K562 (cell line): ENCODE measurements at regions not wholly inside any gene's neighbourhood (a gene's known extent, or its start where the extent isn't known, plus 50 kb on each side); places are given as distances from the start of the nearest gene placed in this dataset.

ENCODE experiments used
- ATAC-seq: fragments of 200-7000 bp; cut with Tn5 transposase; 3 replicates; pipeline ENCODE4 v1.9.1; 2020; ENCODE audit warnings: moderate library complexity
- BruUV-seq: library from RNA; stranded (reverse); fragments of 400-500 nt; replicated peaks from 2 replicates; lab custom pipeline; 2021; lab: Mats Ljungman, UMichigan
- CTCF ChIA-PET: fragments of 300-600 bp; formaldehyde crosslinking; extraction: SDS; loops from one replicate; lab custom pipeline; 2021; ENCODE audit warnings: low intra/inter-chr PET ratio; lab: Yijun Ruan, JAX
- POLR2A ChIA-PET: fragments of 300-600, 350-650 bp; sonication (Branson Sonifier 250); formaldehyde crosslinking; extraction: SDS; loops from one replicate; lab custom pipeline; 2021; ENCODE audit warnings: antibody characterized with exemption, inconsistent platforms; lab: Yijun Ruan, JAX
- DNase-seq, 4 experiments: peaks; one replicate each; pipeline versions ENCODE4 v3.0.0 to v3.0.0-alpha.2; 2011 to 2018; ENCODE audit warnings: low spot score in 3 of 4, mixed read lengths in 3 of 4; ENCODE audit errors: extremely low read depth in 1 of 4
- FAIRE-seq: peaks from 2 replicates; lab custom pipeline; 2011; peaks lifted over from hg19 to GRCh38; lab: Jason Lieb, UNC
- H2AFZ ChIP-seq: 2 replicates; pipeline ENCODE4 v1.6.0; 2011; ENCODE audit warnings: low read depth, low read length, control low read depth, inconsistent platforms
- H3K27ac ChIP-seq: fragments of 200-600 bp; 3 replicates; pipeline ENCODE4 v1.8.0; 2011; ENCODE audit warnings: low read depth, mild to moderate bottlenecking, control low read depth, inconsistent platforms, low read length, moderate library complexity, mixed read lengths; ENCODE audit errors: extremely low read depth
- H3K27me3 ChIP-seq, 2 experiments: fragments of 300-600 bp in 1 of 2; 2 replicates in 1 of 2; 3 replicates in 1 of 2; pipeline versions ENCODE4 v1.6.0 to v1.8.0; 2011; ENCODE audit warnings: inconsistent platforms in 2 of 2, low read length in 2 of 2, mild to moderate bottlenecking in 1 of 2, mixed read lengths in 1 of 2, moderate library complexity in 1 of 2; ENCODE audit not compliant: control insufficient read depth in 2 of 2, insufficient read depth in 2 of 2
- H3K36me3 ChIP-seq: fragments of 300-600 bp; 3 replicates; pipeline ENCODE4 v1.8.0; 2011; ENCODE audit warnings: mild to moderate bottlenecking, low read length, inconsistent platforms; ENCODE audit not compliant: control insufficient read depth, insufficient read depth
- H3K4me1 ChIP-seq, 2 experiments: fragments of 200-600 bp in 1 of 2; replicated peaks in 1 of 2; 2 replicates in 1 of 2; 3 replicates in 1 of 2; pipeline versions ENCODE4 v1.5.1 to v1.8.0; 2011; ENCODE audit warnings: inconsistent platforms in 2 of 2, low read length in 2 of 2, mild to moderate bottlenecking in 1 of 2, mixed read lengths in 1 of 2, moderate library complexity in 1 of 2; ENCODE audit not compliant: control insufficient read depth in 2 of 2, insufficient read depth in 2 of 2
- H3K4me2 ChIP-seq: 2 replicates; pipeline ENCODE4 v1.6.1; 2011; ENCODE audit warnings: low read length, control low read depth, inconsistent platforms, mixed read lengths; ENCODE audit not compliant: insufficient read depth
- H3K4me3 ChIP-seq: fragments of 200-600 bp; sonication (generic), shearing (Covaris generic); 2 replicates; pipeline ENCODE4 v1.5.1; 2016; ENCODE audit warnings: control low read depth, inconsistent platforms
- H3K79me2 ChIP-seq: fragments of 200-600 bp; 3 replicates; pipeline ENCODE4 v1.8.0; 2011; ENCODE audit warnings: low read length, inconsistent platforms; ENCODE audit not compliant: control insufficient read depth, insufficient read depth
- H3K9ac ChIP-seq, 2 experiments: 2 replicates each; pipeline versions ENCODE4 v1.6.0 to v1.6.1; 2011; ENCODE audit warnings: low read depth in 2 of 2, low read length in 2 of 2, control low read depth in 1 of 2, inconsistent platforms in 1 of 2, mild to moderate bottlenecking in 1 of 2, mixed read lengths in 1 of 2; ENCODE audit not compliant: insufficient read depth in 1 of 2
- H3K9me1 ChIP-seq: one replicate; pipeline ENCODE4 v1.6.0; 2011; ENCODE audit warnings: inconsistent platforms, mild to moderate bottlenecking, low read length, moderate library complexity; ENCODE audit not compliant: control insufficient read depth, insufficient read depth
- H3K9me3 ChIP-seq: replicated peaks from 2 replicates; pipeline ENCODE4 v1.5.1; 2011; ENCODE audit warnings: low read depth, low read length, inconsistent platforms; ENCODE audit not compliant: control insufficient read depth, insufficient read depth
- H4K20me1 ChIP-seq: replicated peaks from 2 replicates; pipeline ENCODE4 v1.6.1; 2011; ENCODE audit warnings: low read length, inconsistent platforms, mixed read lengths; ENCODE audit not compliant: control insufficient read depth, insufficient read depth
- CBX8 ChIP-seq: fragments of 200-600 bp; sonication (generic); IDR thresholded peaks from 2 replicates; pipeline ENCODE4 v1.6.1; 2012; ENCODE audit warnings: borderline replicate concordance, mixed run types, low read depth, mild to moderate bottlenecking, moderate library complexity, mixed read lengths, low read length, control low read depth, inconsistent platforms; ENCODE audit not compliant: poor library complexity, severe bottlenecking; ENCODE audit errors: extremely low read depth
- CREB5 ChIP-seq: fragments of 250-450 bp; sonication (Bioruptor Pico); IDR thresholded peaks from 2 replicates; pipeline ENCODE4 v1.5.0; 2020; ENCODE audit warnings: mild to moderate bottlenecking
- DIDO1 ChIP-seq: fragments of 450-650 bp; IDR thresholded peaks from 2 replicates; pipeline ENCODE4 v1.6.1; 2016; ENCODE audit warnings: low read depth, missing biosample characterization, missing genetic modification characterization
- FOXJ3 ChIP-seq: sonication (generic); formaldehyde crosslinking; IDR thresholded peaks from 2 replicates; pipeline ENCODE4 v1.4.0; 2020; ENCODE audit warnings: mild to moderate bottlenecking, missing genetic modification reagents
- ILF3 ChIP-seq: fragments of 450-650 bp; IDR thresholded peaks from 2 replicates; pipeline ENCODE4 v1.6.1; 2018; ENCODE audit warnings: antibody characterized with exemption, mild to moderate bottlenecking, moderate library complexity, borderline replicate concordance
- MEIS2 ChIP-seq: fragments of 450-650 bp; IDR thresholded peaks from 2 replicates; pipeline ENCODE4 v1.6.1; 2014; ENCODE audit warnings: mild to moderate bottlenecking; ENCODE audit not compliant: partially characterized antibody
- NCOA1 ChIP-seq: fragments of 450-650 bp; IDR thresholded peaks from 2 replicates; pipeline ENCODE4 v1.6.1; 2016; ENCODE audit warnings: low read depth
- SETDB1 ChIP-seq: IDR thresholded peaks from one replicate; pipeline ENCODE4 v1.6.1; 2012; ENCODE audit warnings: low read length, control low read depth, inconsistent platforms
- SMARCA4 ChIP-seq: fragments of 450-650 bp; IDR thresholded peaks from 2 replicates; pipeline ENCODE4 v1.6.1; 2016
- TOE1 ChIP-seq, 2 experiments: fragments of 450-650 bp in 1 of 2; sonication (generic) in 1 of 2; formaldehyde crosslinking in 1 of 2; IDR thresholded peaks; 2 replicates each; pipeline versions ENCODE4 v1.7.1 to v1.8.0; 2016 to 2022; ENCODE audit warnings: borderline replicate concordance in 2 of 2, mild to moderate bottlenecking in 2 of 2, antibody characterized with exemption in 1 of 2, inconsistent platforms in 1 of 2, low read depth in 1 of 2, missing genetic modification reagents in 1 of 2, moderate library complexity in 1 of 2
- YY1 ChIP-seq, 3 experiments: IDR thresholded peaks; 2 replicates each; pipeline ENCODE4 v1.6.1; 2011; ENCODE audit warnings: low read length in 2 of 3, mild to moderate bottlenecking in 2 of 3, moderate library complexity in 2 of 3, borderline replicate concordance in 1 of 3, control low read depth in 1 of 3, low read depth in 1 of 3; ENCODE audit not compliant: insufficient read depth in 3 of 3, insufficient replicate concordance in 2 of 3, control insufficient read depth in 1 of 3, insufficient read length in 1 of 3; ENCODE audit errors: extremely low read depth in 1 of 3
- ZBTB43 ChIP-seq: sonication (generic); formaldehyde crosslinking; IDR thresholded peaks from 2 replicates; pipeline ENCODE4 v1.8.0; 2023; ENCODE audit warnings: mild to moderate bottlenecking, missing genetic modification reagents
- ZZZ3 ChIP-seq: fragments of 450-650 bp; IDR thresholded peaks from 2 replicates; pipeline ENCODE4 v1.6.1; 2016; ENCODE audit warnings: antibody characterized with exemption, mild to moderate bottlenecking, moderate library complexity
- WGBS: fragments of 100-300 bp; shearing (Covaris generic); methylation state at CpG from one replicate; pipeline ENCODE4 v1.1.6; 2016; ENCODE audit warnings: low coverage, mixed read lengths; ENCODE audit not compliant: insufficient coverage; ENCODE audit errors: missing lambda C conversion rate; 5-methylcytosine and 5-hydroxymethylcytosine counted together
- in situ Hi-C: fragments of 300-500 bp; cut with MboI; formaldehyde crosslinking; loops from 4 replicates; pipeline ENCODE4 v1.15.0; 2018; ENCODE audit warnings: inconsistent platforms, mixed read lengths
- intact Hi-C: fragments of 100-400 bp; cut with micrococcal nuclease; formaldehyde crosslinking; loops from 2 replicates; pipeline ENCODE4 v1.14.2; 2022

- ChIA-PET POLR2A (interaction anchor here (1.0 to 1.1 kb wide), 2 partner anchors 10 to 13 kb away, joined by 3 to 4 read pairs; no protein-coding TSS in a partner anchor), CTCF (no interaction called here)
- H3K4me3 ChIP-seq = no peak overlapping the region
- WGBS = 47% methylated on average over 5 of the region's 5 CpGs
- in situ Hi-C loops (no loop called here), intact Hi-C loops (no loop called here)
- H3K4me2 ChIP-seq = no peak overlapping the region
- peaks cover 15% of the 10 kb centered on the region; the same call in 1 of the 3 replicates for H3K36me3 ChIP-seq
- H3K9me1 ChIP-seq = no peaks in the 10 kb centered on the region
- DNase-seq = no peak
- ATAC-seq = no peak; the same call in 2 of the 3 replicates
- H3K9me3 ChIP-seq = no peaks in the 10 kb centered on the region
- no peak overlapping the region for H3K27ac ChIP-seq
- no peak overlapping the region for H3K9ac ChIP-seq
- H4K20me1 ChIP-seq = no peaks in the 10 kb centered on the region
- H3K79me2 ChIP-seq = no peaks in the 10 kb centered on the region; the same call in 2 of the 3 replicates
- no TSS peak for BruUV-seq
- H2AFZ ChIP-seq = peak overlapping the region; percentile 13; the same call in 1 of the 2 replicates
- H3K4me1 ChIP-seq = peaks cover 0 to 10% of the 10 kb centered on the region in 2 experiments; a peak in 4 of 5 replicates
- FAIRE-seq = no peak
- no peaks in the 10 kb centered on the region for H3K27me3 ChIP-seq
- TF ChIP-seq SETDB1 (no peak), SMARCA4 (no peak), MEIS2 (no peak), ILF3 (no peak), DIDO1 (tag) (no peak), FOXJ3 (CRISPR knock-in tag) (no peak), CREB5 (CRISPR knock-in tag) (no peak), NCOA1 (no peak), ZZZ3 (no peak), TOE1 (IDR thresholded peaks at IDR 0.05; ENCODE audit: borderline replicate concordance) (no peak), TOE1 (CRISPR knock-in tag; IDR thresholded peaks at IDR 0.05; ENCODE audit: borderline replicate concordance, low read depth) (no peak), CBX8 (no peak), YY1 (IDR thresholded peaks at IDR 0.05; ENCODE audit: borderline replicate concordance in 1 of 3, control insufficient read depth in 1 of 3, extremely low read depth in 1 of 3, insufficient read depth in 3 of 3, insufficient read length in 1 of 3, insufficient replicate concordance in 2 of 3, low read depth in 1 of 3, low read length in 2 of 3) (no peak), ZBTB43 (no peak)
- TF ChIP-seq, all 486 proteins: peak for 0
Observed at GRCh38 chr7:136179154-136179553, 202.0 kb upstream of the MTPN start.
